Heart right ventricle (tissue), 16 donors: ENCODE measurements at regions not wholly inside any gene's neighbourhood (a gene's known extent, or its start where the extent isn't known, plus 50 kb on each side); places are given as distances from the start of the nearest gene placed in this dataset.

ENCODE experiments used
- ATAC-seq, 8 donors: fragments of 200-7000 bp; cut with Tn5 transposase; one replicate each; pipeline ENCODE4 v1.9.1; 2020; ENCODE audit warnings: mild to moderate bottlenecking in 8 of 8, moderate library complexity in 8 of 8, moderate number of reproducible peaks in 1 of 8
- DNase-seq, 2 donors: peaks; one replicate each; pipeline ENCODE4 v3.0.0-alpha.2; 2020
- H3K27ac ChIP-seq, 10 donors: fragments of 200-600 bp; sonication (generic) in 2 of 10; one replicate each; pipeline versions ENCODE4 v1.5.0 to v1.8.0; 2020 to 2022; ENCODE audit warnings: mild to moderate bottlenecking in 3 of 10
- H3K27me3 ChIP-seq, 7 donors: fragments of 200-600 bp; one replicate each; pipeline ENCODE4 v1.8.0; 2021 to 2022; ENCODE audit warnings: mild to moderate bottlenecking in 2 of 7
- H3K36me3 ChIP-seq, 9 donors: fragments of 200-600 bp; sonication (generic) in 1 of 9; one replicate each; pipeline versions ENCODE4 v1.5.0 to v1.8.0; 2020 to 2022; ENCODE audit warnings: mild to moderate bottlenecking in 2 of 9
- H3K4me1 ChIP-seq, 9 donors: fragments of 200-600 bp; sonication (generic) in 1 of 9; one replicate each; pipeline versions ENCODE4 v1.5.0 to v1.8.0; 2020 to 2022; ENCODE audit warnings: mild to moderate bottlenecking in 4 of 9
- H3K4me3 ChIP-seq, 10 donors: fragments of 200-600 bp; sonication (generic) in 2 of 10; one replicate each; pipeline versions ENCODE4 v1.5.0 to v1.8.0; 2020 to 2022; ENCODE audit warnings: mild to moderate bottlenecking in 7 of 10, moderate library complexity in 2 of 10
- H3K9me3 ChIP-seq, 11 donors: fragments of 200-600 bp in 10 of 11; sonication (generic) in 2 of 11; one replicate each; pipeline versions ENCODE4 v1.5.0 to v1.8.0; 2013 to 2022; ENCODE audit warnings: mild to moderate bottlenecking in 2 of 11, control low read depth in 1 of 11, moderate library complexity in 1 of 11
- WGBS, 2 donors: extraction: QIAGEN DNeasy Blood & Tissue Kit; methylation state at CpG; one replicate each; pipeline ENCODE4 v1.1.7; 2013; ENCODE audit warnings: inconsistent platforms in 1 of 2; 5-methylcytosine and 5-hydroxymethylcytosine counted together
- intact Hi-C, 10 donors: fragments of 100-400 bp; cut with DNase I; formaldehyde crosslinking; loops; one replicate each; pipeline versions ENCODE4 v1.11.1 to v1.14.2; 2022
- TF ChIP-seq, protein P1 (sequence below), 9 donors: fragments of 200-600 bp; sonication (generic) in 2 of 9; IDR thresholded peaks; one replicate each; pipeline versions ENCODE4 v1.5.0 to v1.8.0; 2021 to 2022; ENCODE audit warnings: antibody characterized with exemption in 9 of 9, mild to moderate bottlenecking in 5 of 9, moderate library complexity in 1 of 9
- donor health status: Arrhythmogenic right ventricular cardiomyopathy.
- donor health status: ischemic (EF 13 %, LVEDD 7.1; RV severe dilation, severe dysfunction).
- donor health status: healthy with polysubstance abuse.
- donor health status: DM: no; HTN: yes; CAD: no.
- donor health status: DM: no; HTN: no; CAD: no.
- donor health status: ischemic (EF 25% LVEDD 6.9; RV normal size, moderate dysfunction).
- donor health status: ischemic (EF 25% LVEDD 5.7; RV mildly dilated, moderate dysfunction).
- donor health status: healthy.
- donor health status: DM: yes; HTN: yes; CAD: no.
- donor health status: Ischemic cardiomyopathy.
- donor health status: ischemic (EF 35%, LVEDD 5.7; RV mildly dilated, moderate dysfunction).
- donor health status: nonischemic (EF 11% LVEDD 7.7; RV severe dilation, severe dysfunction).
- donor health status: DM: yes; HTN: yes; CAD: no.
- donor health status: PGD.
- donor health status: ischemic (EF 29% LVEDD 5.4; RV normal size, mild dysfunction).
- donor health status: nonischemic (EF 23%, LVEDD 6.1; RV moderate dilation, normal function).

- DNase-seq (no peak), ATAC-seq (no peak)
- H3K4me1 ChIP-seq = no peaks in the 10 kb centered on the region
- TF ChIP-seq, protein P1, sequence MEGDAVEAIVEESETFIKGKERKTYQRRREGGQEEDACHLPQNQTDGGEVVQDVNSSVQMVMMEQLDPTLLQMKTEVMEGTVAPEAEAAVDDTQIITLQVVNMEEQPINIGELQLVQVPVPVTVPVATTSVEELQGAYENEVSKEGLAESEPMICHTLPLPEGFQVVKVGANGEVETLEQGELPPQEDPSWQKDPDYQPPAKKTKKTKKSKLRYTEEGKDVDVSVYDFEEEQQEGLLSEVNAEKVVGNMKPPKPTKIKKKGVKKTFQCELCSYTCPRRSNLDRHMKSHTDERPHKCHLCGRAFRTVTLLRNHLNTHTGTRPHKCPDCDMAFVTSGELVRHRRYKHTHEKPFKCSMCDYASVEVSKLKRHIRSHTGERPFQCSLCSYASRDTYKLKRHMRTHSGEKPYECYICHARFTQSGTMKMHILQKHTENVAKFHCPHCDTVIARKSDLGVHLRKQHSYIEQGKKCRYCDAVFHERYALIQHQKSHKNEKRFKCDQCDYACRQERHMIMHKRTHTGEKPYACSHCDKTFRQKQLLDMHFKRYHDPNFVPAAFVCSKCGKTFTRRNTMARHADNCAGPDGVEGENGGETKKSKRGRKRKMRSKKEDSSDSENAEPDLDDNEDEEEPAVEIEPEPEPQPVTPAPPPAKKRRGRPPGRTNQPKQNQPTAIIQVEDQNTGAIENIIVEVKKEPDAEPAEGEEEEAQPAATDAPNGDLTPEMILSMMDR (IDR thresholded peaks at IDR 0.05) = no peak
- no peaks in the 10 kb centered on the region for H3K9me3 ChIP-seq
- H3K27ac ChIP-seq = no peak overlapping the region
- WGBS, 2 donors = 56 to 70% methylated on average over 4 of the region's 4 CpGs
- no peaks in the 10 kb centered on the region for H3K36me3 ChIP-seq
- intact Hi-C loops = no loop called here
- H3K4me3 ChIP-seq = no peak overlapping the region
- H3K27me3 ChIP-seq = peaks cover 0 to 7% (median under 1%) of the 10 kb centered on the region in 7 donors
Observed at GRCh38 chr10:8498881-8499280, 444.4 kb downstream of the GATA3 start.

GRCh38 chr10:8499312-8499711 is 444.8 kb downstream of the GATA3 start:
- H3K4me3 ChIP-seq = no peak overlapping the region
- no peak overlapping the region for H3K27ac ChIP-seq
- peaks cover 0 to 7% (median 5%) of the 10 kb centered on the region in 7 donors for H3K27me3 ChIP-seq
- intact Hi-C loops = no loop called here
- DNase-seq (no peak), ATAC-seq (no peak)
- no peaks in the 10 kb centered on the region for H3K9me3 ChIP-seq
- no peaks in the 10 kb centered on the region for H3K4me1 ChIP-seq
- WGBS, 2 donors = 63 to 67% methylated on average over 4 of the region's 4 CpGs
- no peaks in the 10 kb centered on the region for H3K36me3 ChIP-seq
- TF ChIP-seq, protein P1 (IDR thresholded peaks at IDR 0.05) = no peak

- H3K27me3 ChIP-seq = peaks cover 0 to 11% (median 7%) of the 10 kb centered on the region in 7 donors
- no peaks in the 10 kb centered on the region for H3K36me3 ChIP-seq
- intact Hi-C loops = no loop called here
- H3K4me1 ChIP-seq = no peaks in the 10 kb centered on the region
- ATAC-seq = no peak
- TF ChIP-seq, protein P1 (IDR thresholded peaks at IDR 0.05) = no peak
- H3K4me3 ChIP-seq = no peak overlapping the region
- no peak for DNase-seq
- no peak overlapping the region for H3K27ac ChIP-seq
- H3K9me3 ChIP-seq = no peaks in the 10 kb centered on the region
Observed at GRCh38 chr10:8499752-8500390, 445.4 kb downstream of the GATA3 start.

GRCh38 chr10:8502573-8502972 is 448.1 kb downstream of the GATA3 start:
- Histone ChIP-seq H3K27me3 (peaks cover 0 to 34% (median 13%) of the 10 kb centered on the region in 7 donors), H3K9me3 (no peaks in the 10 kb centered on the region), H3K4me1 (no peaks in the 10 kb centered on the region), H3K4me3 (no peak overlapping the region), H3K36me3 (no peaks in the 10 kb centered on the region), H3K27ac (no peak overlapping the region)
- ATAC-seq = no peak
- 40 to 56% methylated on average over 5 of the region's 5 CpGs for WGBS, 2 donors
- TF ChIP-seq, protein P1 (IDR thresholded peaks at IDR 0.05) = no peak
- intact Hi-C loops = no loop called here
- DNase-seq = no peak
